Loucy (cell line): ENCODE measurements at regions not wholly inside any gene's neighbourhood (a gene's known extent, or its start where the extent isn't known, plus 50 kb on each side); places are given as distances from the start of the nearest gene placed in this dataset.

Experiments used
- H2AFZ ChIP-seq: fragments of 200-600 bp; sonication (generic); 2 replicates; pipeline ENCODE4 v1.6.0; 2016; ENCODE audit warnings: antibody characterized with exemption, mild to moderate bottlenecking, low read length, moderate library complexity
- H3F3A ChIP-seq: fragments of 200-600 bp; 2 replicates; pipeline ENCODE4 v1.6.0; 2016; ENCODE audit warnings: antibody characterized with exemption, low read depth, mild to moderate bottlenecking
- H3K27me3 ChIP-seq: fragments of 200-600 bp; sonication (generic); 2 replicates; pipeline ENCODE4 v1.6.1; 2014; ENCODE audit warnings: low read length, mild to moderate bottlenecking; ENCODE audit not compliant: insufficient read depth, poor library complexity, severe bottlenecking
- H3K36me3 ChIP-seq: fragments of 200-600 bp; sonication (generic); 2 replicates; pipeline ENCODE4 v1.6.1; 2016; ENCODE audit warnings: low read length; ENCODE audit not compliant: insufficient read depth
- H3K4me1 ChIP-seq: fragments of 200-600 bp; sonication (generic); 2 replicates; pipeline ENCODE4 v1.5.1; 2014; ENCODE audit warnings: low read length, mild to moderate bottlenecking; ENCODE audit not compliant: insufficient read depth, poor library complexity, severe bottlenecking
- H3K4me2 ChIP-seq: fragments of 200-600 bp; sonication (generic); 2 replicates; pipeline ENCODE4 v1.6.0; 2014; ENCODE audit warnings: antibody characterized with exemption, low read length, low read depth, mild to moderate bottlenecking; ENCODE audit not compliant: poor library complexity, severe bottlenecking
- H3K4me3 ChIP-seq: fragments of 200-600 bp; sonication (generic); 2 replicates; pipeline ENCODE4 v1.5.1; 2014; ENCODE audit warnings: low read length, mild to moderate bottlenecking, mixed read lengths; ENCODE audit not compliant: poor library complexity, severe bottlenecking
- H3K79me2 ChIP-seq: fragments of 200-600 bp; sonication (generic); 2 replicates; pipeline ENCODE4 v1.6.1; 2014; ENCODE audit warnings: low read length; ENCODE audit not compliant: insufficient read depth
- H3K9ac ChIP-seq: fragments of 200-600 bp; sonication (generic); 2 replicates; pipeline ENCODE4 v1.6.0; 2014; ENCODE audit warnings: mild to moderate bottlenecking, low read depth, low read length, moderate library complexity; ENCODE audit not compliant: poor library complexity, severe bottlenecking
- H3K9me2 ChIP-seq: fragments of 200-600 bp; sonication (generic); replicated peaks from 2 replicates; pipeline ENCODE4 v1.6.1; 2016; ENCODE audit warnings: low read depth, low read length, mixed read lengths
- H3K9me3 ChIP-seq: fragments of 200-600 bp; sonication (generic); 2 replicates; pipeline ENCODE4 v1.6.1; 2014; ENCODE audit warnings: mild to moderate bottlenecking, antibody characterized with exemption, low read length, low read depth; ENCODE audit not compliant: insufficient read depth
- H4K20me1 ChIP-seq: fragments of 200-600 bp; sonication (generic); 2 replicates; pipeline ENCODE4 v1.6.0; 2014; ENCODE audit warnings: antibody characterized with exemption, low read length, mild to moderate bottlenecking; ENCODE audit not compliant: insufficient read depth, poor library complexity, severe bottlenecking
- EZH2phosphoT487 ChIP-seq: fragments of 200-600 bp; IDR thresholded peaks from 2 replicates; pipeline ENCODE4 v1.6.1; 2018; ENCODE audit warnings: antibody characterized with exemption, mild to moderate bottlenecking, moderate library complexity, borderline replicate concordance
- TF ChIP-seq, protein P1 (sequence below): fragments of 200-600 bp; sonication (generic); conservative IDR thresholded peaks from 2 replicates; pipeline ENCODE4 v1.5.1; 2014; ENCODE audit warnings: mild to moderate bottlenecking, antibody characterized with exemption, low read length

DNA sequence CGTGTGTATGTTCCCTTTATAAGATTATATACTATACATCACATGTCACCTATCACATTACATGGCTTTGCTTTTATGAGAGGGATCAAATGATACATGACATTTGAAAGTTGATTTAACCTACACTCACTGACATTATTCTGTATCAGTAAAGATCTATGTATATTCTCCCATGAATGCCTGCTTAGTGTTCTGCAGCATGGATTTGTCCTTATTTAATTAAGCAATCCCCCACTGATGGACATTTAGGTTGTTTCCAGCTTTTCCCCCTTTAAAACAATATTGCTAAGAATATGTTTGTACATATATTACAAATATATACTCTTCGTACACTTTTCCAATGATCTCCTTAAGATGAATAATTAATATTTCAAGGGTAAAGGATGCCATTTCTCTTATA is 297.4 kb downstream of the TFAP2C start:
- H3K4me2 ChIP-seq = no peak overlapping the region
- H3K79me2 ChIP-seq = no peaks in the 10 kb centered on the region
- TF ChIP-seq, protein P1, sequence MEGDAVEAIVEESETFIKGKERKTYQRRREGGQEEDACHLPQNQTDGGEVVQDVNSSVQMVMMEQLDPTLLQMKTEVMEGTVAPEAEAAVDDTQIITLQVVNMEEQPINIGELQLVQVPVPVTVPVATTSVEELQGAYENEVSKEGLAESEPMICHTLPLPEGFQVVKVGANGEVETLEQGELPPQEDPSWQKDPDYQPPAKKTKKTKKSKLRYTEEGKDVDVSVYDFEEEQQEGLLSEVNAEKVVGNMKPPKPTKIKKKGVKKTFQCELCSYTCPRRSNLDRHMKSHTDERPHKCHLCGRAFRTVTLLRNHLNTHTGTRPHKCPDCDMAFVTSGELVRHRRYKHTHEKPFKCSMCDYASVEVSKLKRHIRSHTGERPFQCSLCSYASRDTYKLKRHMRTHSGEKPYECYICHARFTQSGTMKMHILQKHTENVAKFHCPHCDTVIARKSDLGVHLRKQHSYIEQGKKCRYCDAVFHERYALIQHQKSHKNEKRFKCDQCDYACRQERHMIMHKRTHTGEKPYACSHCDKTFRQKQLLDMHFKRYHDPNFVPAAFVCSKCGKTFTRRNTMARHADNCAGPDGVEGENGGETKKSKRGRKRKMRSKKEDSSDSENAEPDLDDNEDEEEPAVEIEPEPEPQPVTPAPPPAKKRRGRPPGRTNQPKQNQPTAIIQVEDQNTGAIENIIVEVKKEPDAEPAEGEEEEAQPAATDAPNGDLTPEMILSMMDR = no peak
- TF ChIP-seq EZH2phosphoT487 = no peak
- no peaks in the 10 kb centered on the region for H3F3A ChIP-seq
- no peaks in the 10 kb centered on the region for H3K4me1 ChIP-seq
- no peaks in the 10 kb centered on the region for H4K20me1 ChIP-seq
- no peak overlapping the region for H2AFZ ChIP-seq
- no peaks in the 10 kb centered on the region for H3K36me3 ChIP-seq
- no peaks in the 10 kb centered on the region for H3K27me3 ChIP-seq
- H3K9ac ChIP-seq = no peak overlapping the region
- H3K9me2 ChIP-seq = no peaks in the 10 kb centered on the region
- H3K9me3 ChIP-seq = no peaks in the 10 kb centered on the region
- H3K4me3 ChIP-seq = no peak overlapping the region

DNA sequence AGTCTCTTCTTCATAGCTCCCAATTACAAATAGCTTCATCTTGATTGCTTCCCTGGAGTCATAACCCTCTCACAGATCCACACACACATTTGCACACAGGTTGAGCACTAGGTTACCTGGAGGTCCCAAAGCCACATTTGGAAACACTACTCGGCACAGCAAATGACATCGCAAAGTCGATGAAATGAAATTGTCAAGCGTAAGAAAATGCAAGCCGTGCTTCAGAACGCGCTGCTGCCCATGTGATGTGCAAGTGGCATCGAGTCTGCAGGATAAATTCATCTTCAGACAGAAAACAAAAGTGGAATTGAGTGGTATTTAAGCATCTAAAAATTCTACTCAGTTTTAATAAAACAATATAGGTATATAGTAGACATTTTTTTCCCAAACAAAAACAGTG is 298.0 kb downstream of the TFAP2C start:
- TF ChIP-seq, protein P1 = no peak
- TF ChIP-seq EZH2phosphoT487 = no peak
- no peaks in the 10 kb centered on the region for H3K79me2 ChIP-seq
- no peak overlapping the region for H3K4me2 ChIP-seq
- H4K20me1 ChIP-seq = no peaks in the 10 kb centered on the region
- no peaks in the 10 kb centered on the region for H3K4me1 ChIP-seq
- H3K9me2 ChIP-seq = no peaks in the 10 kb centered on the region
- no peak overlapping the region for H3K9ac ChIP-seq
- H3K36me3 ChIP-seq = no peaks in the 10 kb centered on the region
- H3F3A ChIP-seq = no peaks in the 10 kb centered on the region
- no peaks in the 10 kb centered on the region for H3K9me3 ChIP-seq
- no peaks in the 10 kb centered on the region for H3K27me3 ChIP-seq
- H3K4me3 ChIP-seq = no peak overlapping the region
- no peak overlapping the region for H2AFZ ChIP-seq

DNA sequence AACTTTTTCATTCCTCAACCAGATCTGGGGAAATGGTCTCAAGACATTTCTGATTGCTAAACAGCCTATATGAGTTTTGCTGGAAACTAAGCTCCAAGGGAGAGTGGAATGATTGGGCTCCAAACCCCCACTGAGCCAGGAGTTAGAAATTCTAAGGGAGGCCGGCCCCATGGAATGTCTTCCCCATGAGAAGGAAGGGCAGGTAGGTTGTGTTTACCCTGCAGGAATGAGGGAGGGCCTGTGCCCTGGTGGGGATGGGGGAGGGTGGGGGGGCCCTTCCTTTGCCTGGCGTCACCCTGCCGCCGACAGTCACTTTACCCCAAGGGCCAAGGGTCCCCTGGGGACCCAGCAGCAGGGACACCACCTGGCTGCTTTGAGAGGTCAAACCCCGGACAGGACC is 298.9 kb downstream of the TFAP2C start:
- H3K9me3 ChIP-seq = no peaks in the 10 kb centered on the region
- no peak overlapping the region for H2AFZ ChIP-seq
- no peaks in the 10 kb centered on the region for H3K4me1 ChIP-seq
- H4K20me1 ChIP-seq = no peaks in the 10 kb centered on the region
- no peak overlapping the region for H3K4me3 ChIP-seq
- H3K79me2 ChIP-seq = no peaks in the 10 kb centered on the region
- H3K9me2 ChIP-seq = no peaks in the 10 kb centered on the region
- TF ChIP-seq, protein P1 = no peak
- TF ChIP-seq EZH2phosphoT487 = no peak
- H3K27me3 ChIP-seq = no peaks in the 10 kb centered on the region
- no peak overlapping the region for H3K9ac ChIP-seq
- H3K4me2 ChIP-seq = no peak overlapping the region
- no peaks in the 10 kb centered on the region for H3K36me3 ChIP-seq
- no peaks in the 10 kb centered on the region for H3F3A ChIP-seq
